Spleen (tissue), 11 donors: ENCODE measurements at regions not wholly inside any gene's neighbourhood (a gene's known extent, or its start where the extent isn't known, plus 50 kb on each side); places are given as distances from the start of the nearest gene placed in this dataset.

ENCODE experiments used
- DNase-seq: peaks from one replicate; pipeline ENCODE4 v3.0.0-alpha.2; 2020
- H3K27ac ChIP-seq, 8 donors: fragments of 200-600 bp; sonication (generic) in 7 of 8; 1 replicate in 4 of 8; 2 replicates in 4 of 8; pipeline versions ENCODE4 v1.5.0 to v1.8.0; 2016 to 2021; ENCODE audit warnings: inconsistent platforms in 4 of 8, mild to moderate bottlenecking in 4 of 8, moderate library complexity in 1 of 8
- H3K27me3 ChIP-seq, 7 donors: fragments of 200-600 bp; sonication (generic) in 6 of 7; replicated peaks in 1 of 7; 1 replicate in 4 of 7; 2 replicates in 3 of 7; pipeline versions ENCODE4 v1.5.0 to v1.8.0; 2016 to 2021; ENCODE audit warnings: inconsistent platforms in 3 of 7, mild to moderate bottlenecking in 1 of 7
- H3K36me3 ChIP-seq, 6 donors: fragments of 200-600 bp; sonication (generic) in 5 of 6; 1 replicate in 4 of 6; 2 replicates in 2 of 6; pipeline versions ENCODE4 v1.5.0 to v1.8.0; 2016 to 2021; ENCODE audit warnings: inconsistent platforms in 2 of 6
- H3K4me1 ChIP-seq, 6 donors: fragments of 200-600 bp; sonication (generic) in 5 of 6; 1 replicate in 3 of 6; 2 replicates in 3 of 6; pipeline versions ENCODE4 v1.5.0 to v1.8.0; 2016 to 2021; ENCODE audit warnings: inconsistent platforms in 3 of 6
- H3K4me3 ChIP-seq, 8 donors: fragments of 200-600 bp; sonication (generic) in 7 of 8; 1 replicate in 4 of 8; 2 replicates in 4 of 8; pipeline versions ENCODE4 v1.5.0 to v1.8.0; 2016 to 2021; ENCODE audit warnings: inconsistent platforms in 4 of 8, mild to moderate bottlenecking in 4 of 8, moderate library complexity in 2 of 8
- H3K9me3 ChIP-seq, 8 donors: fragments of 200-600 bp; sonication (generic) in 7 of 8; 1 replicate in 4 of 8; 2 replicates in 4 of 8; pipeline versions ENCODE4 v1.5.0 to v1.8.0; 2016 to 2021; ENCODE audit warnings: inconsistent platforms in 4 of 8
- CTCF ChIP-seq, 11 experiments: fragments of 200-600 bp in 7 of 11; fragments of 450-650 bp in 4 of 11; sonication (generic) in 4 of 11; IDR thresholded peaks in 8 of 11; conservative IDR thresholded peaks in 3 of 11; 1 replicate in 7 of 11; 2 replicates in 4 of 11; pipeline versions ENCODE4 v1.4.0 to v1.8.0; 2016 to 2021; ENCODE audit warnings: antibody characterized with exemption in 11 of 11, inconsistent platforms in 4 of 11, mild to moderate bottlenecking in 1 of 11
- POLR2A ChIP-seq, 3 donors: fragments of 450-650 bp; IDR thresholded peaks; one replicate each; pipeline ENCODE4 v1.5.1; 2017; ENCODE audit warnings: antibody characterized with exemption in 3 of 3, mild to moderate bottlenecking in 1 of 3
- POLR2AphosphoS5 ChIP-seq, 3 donors: sonication (generic); formaldehyde crosslinking; IDR thresholded peaks; one replicate each; pipeline ENCODE4 v1.5.1; 2017; ENCODE audit warnings: antibody characterized with exemption in 3 of 3
- WGBS, 5 donors: extraction: QIAGEN DNeasy Blood & Tissue Kit in 3 of 5; methylation state at CpG; one replicate each; pipeline versions ENCODE4 v1.1.5 to v1.1.7; 2013 to 2018; 5-methylcytosine and 5-hydroxymethylcytosine counted together
- intact Hi-C: fragments of 100-400 bp; cut with DNase I; formaldehyde crosslinking; loops from one replicate; pipeline ENCODE4 v1.15.0; 2023; ENCODE audit warnings: low total_unique reads
- donor health status: healthy with polysubstance abuse.
- donor health status: DM: no; HTN: no; CAD: no; lungs with moderate emphysema.
- donor health status: DM: no; HTN: no; CAD: no.
- donor health status: Bipolar disorder and iron deficiency.
- donor health status: healthy.
- donor health status: DM: no; HTN: no; CAD: no.
- donor health status: DM: yes; HTN: yes; CAD: no.

GRCh38 chr5:4646715-4647375, 493.3 kb upstream of the ADAMTS16 start:
- no peaks in the 10 kb centered on the region for H3K36me3 ChIP-seq
- TF ChIP-seq CTCF (IDR thresholded peaks at IDR 0.05 in 8 of 11, conservative IDR thresholded peaks at IDR 0.05 in 3 of 11), result no peak
- no peaks in the 10 kb centered on the region for H3K27me3 ChIP-seq
- no peak for DNase-seq
- no peak overlapping the region for H3K27ac ChIP-seq
- H3K9me3 ChIP-seq, result peaks cover 0 to 23% (median 13%) of the 10 kb centered on the region in 8 donors
- 55 to 65% (median 59%) methylated on average over 8 of the region's 8 CpGs for WGBS, 5 donors
- intact Hi-C loops, result no loop called here
- no peaks in the 10 kb centered on the region for H3K4me1 ChIP-seq
- H3K4me3 ChIP-seq, result no peak overlapping the region

- Histone ChIP-seq H3K4me3 (no peak overlapping the region), H3K36me3 (no peaks in the 10 kb centered on the region), H3K4me1 (no peaks in the 10 kb centered on the region), H3K27ac (no peak overlapping the region), H3K27me3 (no peaks in the 10 kb centered on the region), H3K9me3 (peaks cover 0 to 17% (median 11%) of the 10 kb centered on the region in 8 donors)
- WGBS, 5 donors, result 82 to 90% (median 83%) methylated on average over 7 of the region's 7 CpGs
- TF ChIP-seq POLR2AphosphoS5 (IDR thresholded peaks at IDR 0.05) (no peak), CTCF (IDR thresholded peaks at IDR 0.05 in 8 of 11, conservative IDR thresholded peaks at IDR 0.05 in 3 of 11) (no peak), POLR2A (IDR thresholded peaks at IDR 0.05) (no peak)
- intact Hi-C loops, result no loop called here
- DNase-seq, result no peak
Measured at GRCh38 chr5:4647955-4648354, 492.2 kb upstream of the ADAMTS16 start.

- no peaks in the 10 kb centered on the region for H3K36me3 ChIP-seq
- no peak for TF ChIP-seq CTCF (IDR thresholded peaks at IDR 0.05 in 8 of 11, conservative IDR thresholded peaks at IDR 0.05 in 3 of 11)
- no peak for TF ChIP-seq POLR2A (IDR thresholded peaks at IDR 0.05)
- TF ChIP-seq POLR2AphosphoS5 (IDR thresholded peaks at IDR 0.05), result no peak
- H3K27ac ChIP-seq, result no peak overlapping the region
- H3K9me3 ChIP-seq, result peaks cover 0 to 11% (median 0%) of the 10 kb centered on the region in 8 donors
- no peaks in the 10 kb centered on the region for H3K27me3 ChIP-seq
- H3K4me1 ChIP-seq, result no peaks in the 10 kb centered on the region
- intact Hi-C loops, result no loop called here
- no peak for DNase-seq
- no peak overlapping the region for H3K4me3 ChIP-seq
- 70 to 77% (median 71%) methylated on average over 6 of the region's 6 CpGs for WGBS, 5 donors
Measured at GRCh38 chr5:4651806-4652565, 488.1 kb upstream of the ADAMTS16 start.

GRCh38 chr5:4653475-4653874, 486.7 kb upstream of the ADAMTS16 start:
- Histone ChIP-seq H3K4me1 (no peaks in the 10 kb centered on the region), H3K4me3 (no peak overlapping the region), H3K27me3 (no peaks in the 10 kb centered on the region), H3K9me3 (peaks cover 0 to 18% (median 0%) of the 10 kb centered on the region in 8 donors), H3K36me3 (no peaks in the 10 kb centered on the region), H3K27ac (no peak overlapping the region)
- 43 to 97% (median 79%) methylated on average over 1 of the region's 1 CpG for WGBS, 5 donors
- intact Hi-C loops, result no loop called here
- TF ChIP-seq CTCF (IDR thresholded peaks at IDR 0.05 in 8 of 11, conservative IDR thresholded peaks at IDR 0.05 in 3 of 11) (no peak), POLR2A (IDR thresholded peaks at IDR 0.05) (no peak), POLR2AphosphoS5 (IDR thresholded peaks at IDR 0.05) (no peak)
- DNase-seq, result no peak
